ENCODE measurements at regions not wholly inside any gene's neighbourhood (a gene's known extent, or its start where the extent isn't known, plus 50 kb on each side); places are given as distances from the start of the nearest gene placed in this dataset.
"Not testable (repeated sequence)": the region's sequence is repeated elsewhere in the genome, so short reads cannot be mapped to it uniquely, and the experiment has no call there.

GRCh38 chr1:242826701-242827336 lies 302.3 kb upstream of the PLD5 start:
- H3K36me3 ChIP-seq, result no peaks in the 10 kb centered on the region
- peak in 1 of 2 experiments; percentile 64 for DNase-seq (ENCODE audit: low read depth in 1 of 2, low spot score in 2 of 2)
- peaks cover 52% of the 10 kb centered on the region for H3K4me1 ChIP-seq (replicated peaks)
- H3K27me3 ChIP-seq (replicated peaks), result no peaks in the 10 kb centered on the region
- H3K4me3 ChIP-seq, result no peak overlapping the region
- H3K9me3 ChIP-seq (replicated peaks), result no peaks in the 10 kb centered on the region
- H3K27ac ChIP-seq, result peak overlapping the region; percentile 85

GRCh38 chr1:242824435-242824834 lies 299.9 kb upstream of the PLD5 start:
- H3K9me3 ChIP-seq (replicated peaks), result no peaks in the 10 kb centered on the region
- DNase-seq (ENCODE audit: low read depth in 1 of 2, low spot score in 2 of 2), result peak; percentile 81 to 93

GRCh38 chr1:242813490-242814091 lies 289.1 kb upstream of the PLD5 start:
- Histone ChIP-seq H3K4me3 (no peak overlapping the region), H3K27me3 (replicated peaks) (no peaks in the 10 kb centered on the region), H3K9me3 (replicated peaks) (no peaks in the 10 kb centered on the region), H3K4me1 (replicated peaks) (no peaks in the 10 kb centered on the region), H3K27ac (no peak overlapping the region), H3K36me3 (no peaks in the 10 kb centered on the region)
- no peak for DNase-seq (ENCODE audit: low read depth in 1 of 2, low spot score in 2 of 2)

More at GRCh38 chr1:242824435-242824834, 299.9 kb upstream of the PLD5 start:
- no peak overlapping the region for H3K4me3 ChIP-seq
- no peaks in the 10 kb centered on the region for H3K36me3 ChIP-seq
- no peaks in the 10 kb centered on the region for H3K27me3 ChIP-seq (replicated peaks)
- peak overlapping the region; percentile 85 for H3K27ac ChIP-seq
- H3K4me1 ChIP-seq (replicated peaks), result peaks cover 52% of the 10 kb centered on the region

GRCh38 chr1:242811092-242811840 lies 286.8 kb upstream of the PLD5 start:
- Histone ChIP-seq H3K36me3 (no peaks in the 10 kb centered on the region), H3K27ac (no peak overlapping the region), H3K4me3 (no peak overlapping the region), H3K9me3 (replicated peaks) (no peaks in the 10 kb centered on the region), H3K27me3 (replicated peaks) (no peaks in the 10 kb centered on the region), H3K4me1 (replicated peaks) (no peaks in the 10 kb centered on the region)
- peak; percentile 57 to 68 for DNase-seq (ENCODE audit: low read depth in 1 of 2, low spot score in 2 of 2)

- no peak for DNase-seq (ENCODE audit: low read depth in 1 of 2, low spot score in 2 of 2)
- no peaks in the 10 kb centered on the region for H3K27me3 ChIP-seq (replicated peaks)
- H3K9me3 ChIP-seq (replicated peaks), result no peaks in the 10 kb centered on the region
- no peaks in the 10 kb centered on the region for H3K36me3 ChIP-seq
- no peaks in the 10 kb centered on the region for H3K4me1 ChIP-seq (replicated peaks)
- no peak overlapping the region for H3K27ac ChIP-seq
- H3K4me3 ChIP-seq, result no peak overlapping the region
Measured at GRCh38 chr1:242806324-242806723, 281.8 kb upstream of the PLD5 start.

- not testable (repeated sequence) for DNase-seq (ENCODE audit: low read depth in 1 of 2, low spot score in 2 of 2); H3K27me3 ChIP-seq (replicated peaks); H3K27ac ChIP-seq; H3K36me3 ChIP-seq; H3K4me1 ChIP-seq (replicated peaks); H3K9me3 ChIP-seq (replicated peaks); H3K4me3 ChIP-seq
Measured at GRCh38 chr1:242805360-242805759, 280.9 kb upstream of the PLD5 start.

- Histone ChIP-seq H3K27ac (no peak overlapping the region), H3K27me3 (replicated peaks) (no peaks in the 10 kb centered on the region), H3K4me3 (no peak overlapping the region), H3K9me3 (replicated peaks) (no peaks in the 10 kb centered on the region), H3K4me1 (replicated peaks) (no peaks in the 10 kb centered on the region), H3K36me3 (no peaks in the 10 kb centered on the region)
- DNase-seq (ENCODE audit: low read depth in 1 of 2, low spot score in 2 of 2), result no peak
Measured at GRCh38 chr1:242802973-242803372, 278.5 kb upstream of the PLD5 start.

- H3K9me3 ChIP-seq (replicated peaks), result no peaks in the 10 kb centered on the region
- no peaks in the 10 kb centered on the region for H3K4me1 ChIP-seq (replicated peaks)
- H3K4me3 ChIP-seq, result no peak overlapping the region
- no peaks in the 10 kb centered on the region for H3K36me3 ChIP-seq
- no peak overlapping the region for H3K27ac ChIP-seq
- H3K27me3 ChIP-seq (replicated peaks), result no peaks in the 10 kb centered on the region
- no peak for DNase-seq (ENCODE audit: low read depth in 1 of 2, low spot score in 2 of 2)
Measured at GRCh38 chr1:242800521-242800920, 276.0 kb upstream of the PLD5 start.

GRCh38 chr1:242797856-242798255 lies 273.4 kb upstream of the PLD5 start:
- no peaks in the 10 kb centered on the region for H3K9me3 ChIP-seq (replicated peaks)
- no peak for DNase-seq (ENCODE audit: low read depth in 1 of 2, low spot score in 2 of 2)

GRCh38 chr1:242788771-242789170 lies 264.3 kb upstream of the PLD5 start:
- Histone ChIP-seq H3K27ac (no peak overlapping the region), H3K36me3 (no peaks in the 10 kb centered on the region), H3K4me1 (replicated peaks) (peaks cover 6% of the 10 kb centered on the region), H3K4me3 (no peak overlapping the region), H3K27me3 (replicated peaks) (no peaks in the 10 kb centered on the region; the same call in 1 of the 2 replicates), H3K9me3 (replicated peaks) (no peaks in the 10 kb centered on the region)
- DNase-seq (ENCODE audit: low read depth in 1 of 2, low spot score in 2 of 2), result no peak

More at GRCh38 chr1:242797856-242798255, 273.4 kb upstream of the PLD5 start:
- H3K27me3 ChIP-seq (replicated peaks), result no peaks in the 10 kb centered on the region
- H3K36me3 ChIP-seq, result no peaks in the 10 kb centered on the region
- H3K4me3 ChIP-seq, result no peak overlapping the region
- no peaks in the 10 kb centered on the region for H3K4me1 ChIP-seq (replicated peaks)
- no peak overlapping the region for H3K27ac ChIP-seq

GRCh38 chr1:242787968-242788367 lies 263.5 kb upstream of the PLD5 start:
- Histone ChIP-seq H3K36me3 (no peaks in the 10 kb centered on the region), H3K27me3 (replicated peaks) (no peaks in the 10 kb centered on the region; the same call in 1 of the 2 replicates), H3K4me3 (no peak overlapping the region), H3K4me1 (replicated peaks) (peaks cover 6% of the 10 kb centered on the region), H3K27ac (no peak overlapping the region), H3K9me3 (replicated peaks) (no peaks in the 10 kb centered on the region)
- peak in 1 of 2 experiments; percentile 30 for DNase-seq (ENCODE audit: low read depth in 1 of 2, low spot score in 2 of 2)

- H3K4me3 ChIP-seq, result no peak overlapping the region
- H3K27ac ChIP-seq, result no peak overlapping the region
- no peaks in the 10 kb centered on the region; the same call in 1 of the 2 replicates for H3K27me3 ChIP-seq (replicated peaks)
- H3K36me3 ChIP-seq, result no peaks in the 10 kb centered on the region
- no peaks in the 10 kb centered on the region for H3K9me3 ChIP-seq (replicated peaks)
- H3K4me1 ChIP-seq (replicated peaks), result peaks cover 6% of the 10 kb centered on the region
- no peak for DNase-seq (ENCODE audit: low read depth in 1 of 2, low spot score in 2 of 2)
Measured at GRCh38 chr1:242784807-242785206, 260.3 kb upstream of the PLD5 start.

GRCh38 chr1:242784084-242784483 lies 259.6 kb upstream of the PLD5 start:
- H3K27me3 ChIP-seq (replicated peaks), result no peaks in the 10 kb centered on the region; the same call in 1 of the 2 replicates
- no peaks in the 10 kb centered on the region for H3K9me3 ChIP-seq (replicated peaks)
- no peak for DNase-seq (ENCODE audit: low read depth in 1 of 2, low spot score in 2 of 2)
- H3K4me3 ChIP-seq, result no peak overlapping the region
- no peaks in the 10 kb centered on the region for H3K36me3 ChIP-seq
- peaks cover 6% of the 10 kb centered on the region for H3K4me1 ChIP-seq (replicated peaks)
- H3K27ac ChIP-seq, result no peak overlapping the region

- Histone ChIP-seq H3K36me3 (no peaks in the 10 kb centered on the region), H3K4me3 (no peak overlapping the region), H3K4me1 (replicated peaks) (no peaks in the 10 kb centered on the region), H3K27ac (no peak overlapping the region), H3K27me3 (replicated peaks) (no peaks in the 10 kb centered on the region), H3K9me3 (replicated peaks) (no peaks in the 10 kb centered on the region)
- DNase-seq (ENCODE audit: low read depth in 1 of 2, low spot score in 2 of 2), result no peak
Measured at GRCh38 chr1:242774256-242774655, 249.8 kb upstream of the PLD5 start.
